Inferior parietal cortex (tissue), 1 donor: ENCODE measurements at regions not wholly inside any gene's neighbourhood (a gene's known extent, or its start where the extent isn't known, plus 50 kb on each side); places are given as distances from the start of the nearest gene placed in this dataset.

Experiments used
- DNase-seq: peaks from one replicate; pipeline ENCODE4 v3.0.0-alpha.2; 2016; ENCODE audit errors: extremely low spot score

- no peak for DNase-seq
Observed at GRCh38 chr4:138028923-138029322, 213.2 kb downstream of the SLC7A11 start.

- DNase-seq, result no peak
Observed at GRCh38 chr4:138021139-138021830, 220.9 kb downstream of the SLC7A11 start.

GRCh38 chr4:138014590-138015288 lies 227.4 kb downstream of the SLC7A11 start:
- DNase-seq, result no peak

- DNase-seq, result no peak
Observed at GRCh38 chr4:138013625-138014024, 228.5 kb downstream of the SLC7A11 start.

GRCh38 chr4:138010639-138011038 lies 231.5 kb downstream of the SLC7A11 start:
- no peak for DNase-seq

GRCh38 chr4:138007572-138007971 lies 234.6 kb downstream of the SLC7A11 start:
- no peak for DNase-seq

- no peak for DNase-seq
Observed at GRCh38 chr4:138005486-138005885, 236.7 kb downstream of the SLC7A11 start.

GRCh38 chr4:138003248-138003647 lies 238.9 kb downstream of the SLC7A11 start:
- DNase-seq, result no peak

GRCh38 chr4:137998666-137999429 lies 243.3 kb downstream of the SLC7A11 start:
- no peak for DNase-seq

- DNase-seq, result no peak
Observed at GRCh38 chr4:137997496-137997895, 244.7 kb downstream of the SLC7A11 start.

GRCh38 chr4:137994853-137995252 lies 247.3 kb downstream of the SLC7A11 start:
- DNase-seq, result no peak

- no peak for DNase-seq
Observed at GRCh38 chr4:137993232-137993631, 248.9 kb downstream of the SLC7A11 start.

- DNase-seq, result no peak
Observed at GRCh38 chr4:137981277-137981676, 260.9 kb downstream of the SLC7A11 start.

- no peak for DNase-seq
Observed at GRCh38 chr4:137980641-137981040, 261.5 kb downstream of the SLC7A11 start.

- DNase-seq, result no peak
Observed at GRCh38 chr4:137979938-137980337, 262.2 kb downstream of the SLC7A11 start.

- no peak for DNase-seq
Observed at GRCh38 chr4:137968956-137969678, 273.0 kb downstream of the SLC7A11 start.

GRCh38 chr4:137967480-137968190 lies 274.5 kb downstream of the SLC7A11 start:
- DNase-seq, result no peak

- no peak for DNase-seq
Observed at GRCh38 chr4:137966504-137966903, 275.6 kb downstream of the SLC7A11 start.

GRCh38 chr4:137961051-137961438 lies 281.1 kb downstream of the SLC7A11 start:
- no peak for DNase-seq

GRCh38 chr4:137960371-137961050 lies 281.6 kb downstream of the SLC7A11 start:
- no peak for DNase-seq

GRCh38 chr4:137957806-137958205 lies 284.3 kb downstream of the SLC7A11 start:
- DNase-seq, result no peak
